MM.1S (cell line): ENCODE measurements at regions not wholly inside any gene's neighbourhood (a gene's known extent, or its start where the extent isn't known, plus 50 kb on each side); places are given as distances from the start of the nearest gene placed in this dataset.

ENCODE experiments used
- EZH2phosphoT487 ChIP-seq: fragments of 300-600 bp; sonication (generic); IDR thresholded peaks from 2 replicates; pipeline ENCODE4 v1.6.1; 2018; ENCODE audit warnings: antibody characterized with exemption, low read length
- TF ChIP-seq, protein P1 (sequence below): fragments of 300-600 bp; sonication (generic); IDR thresholded peaks from 2 replicates; pipeline ENCODE4 v1.5.1; 2016; ENCODE audit warnings: antibody characterized with exemption, low read length, mixed read lengths

DNA sequence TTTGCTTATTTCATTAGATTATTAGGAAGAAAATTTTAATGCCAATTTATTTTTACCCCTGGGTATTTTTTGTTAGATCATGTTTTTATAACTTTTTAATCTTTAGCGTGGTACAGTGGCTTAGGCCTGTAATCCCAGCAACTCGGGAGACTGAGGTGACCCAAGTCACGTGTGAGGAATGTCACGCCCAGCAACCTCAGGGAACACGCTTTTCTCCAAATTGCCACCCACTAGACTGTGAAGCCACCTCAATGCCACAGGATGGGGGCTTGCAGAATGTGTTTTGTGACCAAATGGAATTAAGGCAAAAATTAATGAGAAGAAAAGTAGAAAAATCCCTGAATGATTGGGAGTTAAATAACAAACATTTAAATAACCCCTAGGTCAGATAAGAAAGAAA, 141.8 kb downstream of the LAT start:
- TF ChIP-seq, protein P1, sequence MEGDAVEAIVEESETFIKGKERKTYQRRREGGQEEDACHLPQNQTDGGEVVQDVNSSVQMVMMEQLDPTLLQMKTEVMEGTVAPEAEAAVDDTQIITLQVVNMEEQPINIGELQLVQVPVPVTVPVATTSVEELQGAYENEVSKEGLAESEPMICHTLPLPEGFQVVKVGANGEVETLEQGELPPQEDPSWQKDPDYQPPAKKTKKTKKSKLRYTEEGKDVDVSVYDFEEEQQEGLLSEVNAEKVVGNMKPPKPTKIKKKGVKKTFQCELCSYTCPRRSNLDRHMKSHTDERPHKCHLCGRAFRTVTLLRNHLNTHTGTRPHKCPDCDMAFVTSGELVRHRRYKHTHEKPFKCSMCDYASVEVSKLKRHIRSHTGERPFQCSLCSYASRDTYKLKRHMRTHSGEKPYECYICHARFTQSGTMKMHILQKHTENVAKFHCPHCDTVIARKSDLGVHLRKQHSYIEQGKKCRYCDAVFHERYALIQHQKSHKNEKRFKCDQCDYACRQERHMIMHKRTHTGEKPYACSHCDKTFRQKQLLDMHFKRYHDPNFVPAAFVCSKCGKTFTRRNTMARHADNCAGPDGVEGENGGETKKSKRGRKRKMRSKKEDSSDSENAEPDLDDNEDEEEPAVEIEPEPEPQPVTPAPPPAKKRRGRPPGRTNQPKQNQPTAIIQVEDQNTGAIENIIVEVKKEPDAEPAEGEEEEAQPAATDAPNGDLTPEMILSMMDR = no peak
- no peak for TF ChIP-seq EZH2phosphoT487
